WTC11 (cell line): ENCODE measurements at regions not wholly inside any gene's neighbourhood (a gene's known extent, or its start where the extent isn't known, plus 50 kb on each side); places are given as distances from the start of the nearest gene placed in this dataset.

ENCODE experiments used
- ATAC-seq: fragments of 200-7000 bp; cut with Tn5 transposase; 2 replicates; pipeline ENCODE4 v1.10.0; 2021; ENCODE audit warnings: mild to moderate bottlenecking, moderate library complexity
- CTCF ChIA-PET: fragments of 300-600 bp; sonication (Branson Sonifier 250); formaldehyde crosslinking; loops from one replicate; lab custom pipeline; 2021; ENCODE audit warnings: antibody characterized with exemption; lab: Charles Lee
- POLR2A ChIA-PET: fragments of 350-600 bp; sonication (Branson Sonifier 250); formaldehyde crosslinking; loops from one replicate; lab custom pipeline; 2021; ENCODE audit warnings: antibody characterized with exemption; lab: Charles Lee
- DNase-seq: peaks from one replicate; pipeline ENCODE4 v3.0.0; 2021; ENCODE audit warnings: low spot score
- H3K27ac Mint-ChIP-seq: 2 replicates; pipeline ENCODE4 v1.8.0; 2021; ENCODE audit warnings: mixed read lengths
- H3K27me3 Mint-ChIP-seq: 2 replicates; pipeline ENCODE4 v1.8.0; 2021; ENCODE audit warnings: low read depth, mild to moderate bottlenecking, moderate library complexity, mixed read lengths
- H3K36me3 Mint-ChIP-seq: 2 replicates; pipeline ENCODE4 v1.8.0; 2021; ENCODE audit warnings: mixed read lengths
- H3K4me1 Mint-ChIP-seq: 2 replicates; pipeline ENCODE4 v1.8.0; 2022; ENCODE audit warnings: mixed read lengths
- H3K4me3 Mint-ChIP-seq: 2 replicates; pipeline ENCODE4 v1.8.0; 2021; ENCODE audit warnings: mild to moderate bottlenecking, moderate library complexity, mixed read lengths
- H3K9me3 Mint-ChIP-seq: 2 replicates; pipeline ENCODE4 v1.8.0; 2021; ENCODE audit warnings: mixed read lengths
- ETV6 ChIP-seq: sonication (generic); formaldehyde crosslinking; IDR thresholded peaks from 2 replicates; pipeline ENCODE4 v1.8.1; 2022; ENCODE audit warnings: mild to moderate bottlenecking, missing genetic modification reagents
- FOXJ3 ChIP-seq: sonication (generic); formaldehyde crosslinking; IDR thresholded peaks from 2 replicates; pipeline ENCODE4 v1.9.0; 2021; ENCODE audit warnings: missing genetic modification reagents, mild to moderate bottlenecking, borderline replicate concordance
- GABPB1 ChIP-seq: sonication (generic); formaldehyde crosslinking; IDR thresholded peaks from 2 replicates; pipeline ENCODE4 v1.8.1; 2023; ENCODE audit warnings: mild to moderate bottlenecking, missing genetic modification reagents
- MYBL2 ChIP-seq: sonication (generic); formaldehyde crosslinking; IDR thresholded peaks from 2 replicates; pipeline ENCODE4 v1.8.1; 2023; ENCODE audit warnings: mild to moderate bottlenecking, moderate library complexity, missing genetic modification reagents
- RELA ChIP-seq: sonication (generic); formaldehyde crosslinking; IDR thresholded peaks from 2 replicates; pipeline ENCODE4 v1.8.1; 2022; ENCODE audit warnings: missing genetic modification reagents, mild to moderate bottlenecking, borderline replicate concordance
- ZBTB21 ChIP-seq: sonication (generic); formaldehyde crosslinking; IDR thresholded peaks from 2 replicates; pipeline ENCODE4 v1.8.1; 2023; ENCODE audit warnings: mild to moderate bottlenecking, missing genetic modification reagents, borderline replicate concordance
- ZNF121 ChIP-seq: sonication (generic); formaldehyde crosslinking; IDR thresholded peaks from 2 replicates; pipeline ENCODE4 v1.8.0; 2023; ENCODE audit warnings: missing genetic modification reagents
- TF ChIP-seq, protein P1 (sequence below): sonication (generic); formaldehyde crosslinking; IDR thresholded peaks from 2 replicates; pipeline ENCODE4 v1.8.0; 2022; ENCODE audit warnings: mild to moderate bottlenecking, missing genetic modification reagents
- TF ChIP-seq, protein P2 (sequence below): sonication (generic); formaldehyde crosslinking; conservative IDR thresholded peaks from 2 replicates; pipeline ENCODE4 v1.8.1; 2023; ENCODE audit warnings: mild to moderate bottlenecking, low read depth, missing genetic modification reagents, moderate library complexity
- TF ChIP-seq, protein P3 (sequence below): fragments of 250-450 bp; sonication (Bioruptor Pico); IDR thresholded peaks from 2 replicates; pipeline ENCODE4 v2.1.2; 2022; ENCODE audit warnings: mild to moderate bottlenecking, moderate library complexity
- TF ChIP-seq, protein P4 (sequence below): sonication (generic); formaldehyde crosslinking; IDR thresholded peaks from 2 replicates; pipeline ENCODE4 v1.8.1; 2023; ENCODE audit warnings: mild to moderate bottlenecking, missing genetic modification reagents
- TF ChIP-seq, protein P5 (sequence below): sonication (generic); formaldehyde crosslinking; IDR thresholded peaks from 2 replicates; pipeline ENCODE4 v1.8.1; 2023; ENCODE audit warnings: mild to moderate bottlenecking, missing genetic modification reagents, borderline replicate concordance
- TF ChIP-seq, protein P6 (sequence below): fragments of 250-450 bp; sonication (Bioruptor Pico); IDR thresholded peaks from 2 replicates; pipeline ENCODE4 v1.8.0; 2021; ENCODE audit warnings: mild to moderate bottlenecking

DNA sequence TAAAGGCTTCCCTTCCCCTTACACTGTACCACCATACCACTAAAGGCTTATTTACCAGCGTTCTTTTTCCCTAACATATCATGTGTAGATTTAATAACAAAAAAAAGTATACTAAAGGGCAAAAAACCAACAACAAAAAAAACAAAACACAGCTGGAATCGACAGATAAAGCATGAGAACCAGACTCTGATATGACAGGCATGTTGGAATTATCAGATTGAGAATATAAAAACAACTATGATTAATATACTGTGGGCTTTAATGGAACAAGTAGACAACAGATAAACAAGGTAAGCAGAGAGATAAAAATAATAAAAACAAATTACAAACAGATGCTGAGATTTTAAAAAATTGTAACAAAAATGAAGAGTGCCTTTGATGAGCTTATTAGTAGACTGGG is 754.1 kb upstream of the MDGA2 start:
- ChIA-PET CTCF (no interaction called here), POLR2A (no interaction called here)
- no peak for ATAC-seq
- Mint-ChIP-seq H3K27me3 (no peaks in the 10 kb centered on the region), H3K4me1 (no peaks in the 10 kb centered on the region), H3K4me3 (no peak overlapping the region), H3K27ac (no peak overlapping the region), H3K9me3 (peaks cover 14% of the 10 kb centered on the region), H3K36me3 (no peaks in the 10 kb centered on the region)
- TF ChIP-seq, protein P1, sequence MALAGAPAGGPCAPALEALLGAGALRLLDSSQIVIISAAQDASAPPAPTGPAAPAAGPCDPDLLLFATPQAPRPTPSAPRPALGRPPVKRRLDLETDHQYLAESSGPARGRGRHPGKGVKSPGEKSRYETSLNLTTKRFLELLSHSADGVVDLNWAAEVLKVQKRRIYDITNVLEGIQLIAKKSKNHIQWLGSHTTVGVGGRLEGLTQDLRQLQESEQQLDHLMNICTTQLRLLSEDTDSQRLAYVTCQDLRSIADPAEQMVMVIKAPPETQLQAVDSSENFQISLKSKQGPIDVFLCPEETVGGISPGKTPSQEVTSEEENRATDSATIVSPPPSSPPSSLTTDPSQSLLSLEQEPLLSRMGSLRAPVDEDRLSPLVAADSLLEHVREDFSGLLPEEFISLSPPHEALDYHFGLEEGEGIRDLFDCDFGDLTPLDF (CRISPR knock-in tag), result no peak
- TF ChIP-seq, protein P2, sequence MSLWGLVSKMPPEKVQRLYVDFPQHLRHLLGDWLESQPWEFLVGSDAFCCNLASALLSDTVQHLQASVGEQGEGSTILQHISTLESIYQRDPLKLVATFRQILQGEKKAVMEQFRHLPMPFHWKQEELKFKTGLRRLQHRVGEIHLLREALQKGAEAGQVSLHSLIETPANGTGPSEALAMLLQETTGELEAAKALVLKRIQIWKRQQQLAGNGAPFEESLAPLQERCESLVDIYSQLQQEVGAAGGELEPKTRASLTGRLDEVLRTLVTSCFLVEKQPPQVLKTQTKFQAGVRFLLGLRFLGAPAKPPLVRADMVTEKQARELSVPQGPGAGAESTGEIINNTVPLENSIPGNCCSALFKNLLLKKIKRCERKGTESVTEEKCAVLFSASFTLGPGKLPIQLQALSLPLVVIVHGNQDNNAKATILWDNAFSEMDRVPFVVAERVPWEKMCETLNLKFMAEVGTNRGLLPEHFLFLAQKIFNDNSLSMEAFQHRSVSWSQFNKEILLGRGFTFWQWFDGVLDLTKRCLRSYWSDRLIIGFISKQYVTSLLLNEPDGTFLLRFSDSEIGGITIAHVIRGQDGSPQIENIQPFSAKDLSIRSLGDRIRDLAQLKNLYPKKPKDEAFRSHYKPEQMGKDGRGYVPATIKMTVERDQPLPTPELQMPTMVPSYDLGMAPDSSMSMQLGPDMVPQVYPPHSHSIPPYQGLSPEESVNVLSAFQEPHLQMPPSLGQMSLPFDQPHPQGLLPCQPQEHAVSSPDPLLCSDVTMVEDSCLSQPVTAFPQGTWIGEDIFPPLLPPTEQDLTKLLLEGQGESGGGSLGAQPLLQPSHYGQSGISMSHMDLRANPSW (CRISPR knock-in tag), result no peak
- TF ChIP-seq ETV6, result no peak
- no peak for TF ChIP-seq RELA
- TF ChIP-seq, protein P3, sequence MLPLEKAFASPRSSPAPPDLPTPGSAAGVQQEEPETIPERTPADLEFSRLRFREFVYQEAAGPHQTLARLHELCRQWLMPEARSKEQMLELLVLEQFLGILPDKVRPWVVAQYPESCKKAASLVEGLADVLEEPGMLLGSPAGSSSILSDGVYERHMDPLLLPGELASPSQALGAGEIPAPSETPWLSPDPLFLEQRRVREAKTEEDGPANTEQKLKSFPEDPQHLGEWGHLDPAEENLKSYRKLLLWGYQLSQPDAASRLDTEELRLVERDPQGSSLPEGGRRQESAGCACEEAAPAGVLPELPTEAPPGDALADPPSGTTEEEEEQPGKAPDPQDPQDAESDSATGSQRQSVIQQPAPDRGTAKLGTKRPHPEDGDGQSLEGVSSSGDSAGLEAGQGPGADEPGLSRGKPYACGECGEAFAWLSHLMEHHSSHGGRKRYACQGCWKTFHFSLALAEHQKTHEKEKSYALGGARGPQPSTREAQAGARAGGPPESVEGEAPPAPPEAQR, result no peak
- no peak for TF ChIP-seq FOXJ3 (CRISPR knock-in tag)
- TF ChIP-seq, protein P4, sequence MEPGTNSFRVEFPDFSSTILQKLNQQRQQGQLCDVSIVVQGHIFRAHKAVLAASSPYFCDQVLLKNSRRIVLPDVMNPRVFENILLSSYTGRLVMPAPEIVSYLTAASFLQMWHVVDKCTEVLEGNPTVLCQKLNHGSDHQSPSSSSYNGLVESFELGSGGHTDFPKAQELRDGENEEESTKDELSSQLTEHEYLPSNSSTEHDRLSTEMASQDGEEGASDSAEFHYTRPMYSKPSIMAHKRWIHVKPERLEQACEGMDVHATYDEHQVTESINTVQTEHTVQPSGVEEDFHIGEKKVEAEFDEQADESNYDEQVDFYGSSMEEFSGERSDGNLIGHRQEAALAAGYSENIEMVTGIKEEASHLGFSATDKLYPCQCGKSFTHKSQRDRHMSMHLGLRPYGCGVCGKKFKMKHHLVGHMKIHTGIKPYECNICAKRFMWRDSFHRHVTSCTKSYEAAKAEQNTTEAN (CRISPR knock-in tag), result no peak
- no peak for TF ChIP-seq MYBL2
- TF ChIP-seq, protein P5, sequence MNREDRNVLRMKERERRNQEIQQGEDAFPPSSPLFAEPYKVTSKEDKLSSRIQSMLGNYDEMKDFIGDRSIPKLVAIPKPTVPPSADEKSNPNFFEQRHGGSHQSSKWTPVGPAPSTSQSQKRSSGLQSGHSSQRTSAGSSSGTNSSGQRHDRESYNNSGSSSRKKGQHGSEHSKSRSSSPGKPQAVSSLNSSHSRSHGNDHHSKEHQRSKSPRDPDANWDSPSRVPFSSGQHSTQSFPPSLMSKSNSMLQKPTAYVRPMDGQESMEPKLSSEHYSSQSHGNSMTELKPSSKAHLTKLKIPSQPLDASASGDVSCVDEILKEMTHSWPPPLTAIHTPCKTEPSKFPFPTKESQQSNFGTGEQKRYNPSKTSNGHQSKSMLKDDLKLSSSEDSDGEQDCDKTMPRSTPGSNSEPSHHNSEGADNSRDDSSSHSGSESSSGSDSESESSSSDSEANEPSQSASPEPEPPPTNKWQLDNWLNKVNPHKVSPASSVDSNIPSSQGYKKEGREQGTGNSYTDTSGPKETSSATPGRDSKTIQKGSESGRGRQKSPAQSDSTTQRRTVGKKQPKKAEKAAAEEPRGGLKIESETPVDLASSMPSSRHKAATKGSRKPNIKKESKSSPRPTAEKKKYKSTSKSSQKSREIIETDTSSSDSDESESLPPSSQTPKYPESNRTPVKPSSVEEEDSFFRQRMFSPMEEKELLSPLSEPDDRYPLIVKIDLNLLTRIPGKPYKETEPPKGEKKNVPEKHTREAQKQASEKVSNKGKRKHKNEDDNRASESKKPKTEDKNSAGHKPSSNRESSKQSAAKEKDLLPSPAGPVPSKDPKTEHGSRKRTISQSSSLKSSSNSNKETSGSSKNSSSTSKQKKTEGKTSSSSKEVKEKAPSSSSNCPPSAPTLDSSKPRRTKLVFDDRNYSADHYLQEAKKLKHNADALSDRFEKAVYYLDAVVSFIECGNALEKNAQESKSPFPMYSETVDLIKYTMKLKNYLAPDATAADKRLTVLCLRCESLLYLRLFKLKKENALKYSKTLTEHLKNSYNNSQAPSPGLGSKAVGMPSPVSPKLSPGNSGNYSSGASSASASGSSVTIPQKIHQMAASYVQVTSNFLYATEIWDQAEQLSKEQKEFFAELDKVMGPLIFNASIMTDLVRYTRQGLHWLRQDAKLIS (CRISPR knock-in tag), result no peak
- TF ChIP-seq GABPB1 (CRISPR knock-in tag), result no peak
- TF ChIP-seq ZNF121 (CRISPR knock-in tag), result no peak
- no peak for TF ChIP-seq ZBTB21 (CRISPR knock-in tag)
- TF ChIP-seq, protein P6, sequence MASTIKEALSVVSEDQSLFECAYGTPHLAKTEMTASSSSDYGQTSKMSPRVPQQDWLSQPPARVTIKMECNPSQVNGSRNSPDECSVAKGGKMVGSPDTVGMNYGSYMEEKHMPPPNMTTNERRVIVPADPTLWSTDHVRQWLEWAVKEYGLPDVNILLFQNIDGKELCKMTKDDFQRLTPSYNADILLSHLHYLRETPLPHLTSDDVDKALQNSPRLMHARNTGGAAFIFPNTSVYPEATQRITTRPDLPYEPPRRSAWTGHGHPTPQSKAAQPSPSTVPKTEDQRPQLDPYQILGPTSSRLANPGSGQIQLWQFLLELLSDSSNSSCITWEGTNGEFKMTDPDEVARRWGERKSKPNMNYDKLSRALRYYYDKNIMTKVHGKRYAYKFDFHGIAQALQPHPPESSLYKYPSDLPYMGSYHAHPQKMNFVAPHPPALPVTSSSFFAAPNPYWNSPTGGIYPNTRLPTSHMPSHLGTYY (CRISPR knock-in tag), result no peak
- no peak for DNase-seq
